GM19397 (cell line): ENCODE measurements at regions not wholly inside any gene's neighbourhood (a gene's known extent, or its start where the extent isn't known, plus 50 kb on each side); places are given as distances from the start of the nearest gene placed in this dataset.

ENCODE experiments used
- ATAC-seq: cut with Tn5 transposase; IDR thresholded peaks from one replicate; pipeline ENCODE4 v1.9.1; 2021; ENCODE audit warnings: mild to moderate bottlenecking, moderate library complexity; ENCODE audit not compliant: unreplicated experiment

- ATAC-seq: no peak
Measured at GRCh38 chr20:53702617-53703016, 109.0 kb upstream of the ZNF217 start.

DNA sequence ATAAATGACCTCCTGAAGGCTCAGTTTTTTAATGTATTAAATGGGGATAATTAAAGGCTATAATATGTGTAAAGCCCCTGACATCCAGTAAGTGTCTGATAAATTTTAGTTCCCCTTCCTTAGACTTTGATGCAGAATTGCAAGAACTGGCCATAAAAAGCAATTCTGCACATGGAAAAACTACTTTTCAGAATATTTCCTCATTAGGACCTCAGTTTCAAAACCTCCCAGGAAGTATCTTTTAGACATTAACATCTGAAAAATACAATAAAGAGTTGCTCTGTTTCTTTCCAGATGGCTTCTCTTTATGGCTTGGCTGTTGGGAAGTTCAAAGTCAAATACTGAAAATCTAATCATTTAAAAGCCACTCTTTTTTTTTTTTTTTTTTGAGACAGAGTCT, 106.3 kb upstream of the ZNF217 start:
- no peak for ATAC-seq

- ATAC-seq: no peak
Measured at GRCh38 chr20:53699085-53699674, 105.5 kb upstream of the ZNF217 start.

- ATAC-seq: no peak
Measured at GRCh38 chr20:53698371-53698978, 104.8 kb upstream of the ZNF217 start.

- ATAC-seq: no peak
Measured at GRCh38 chr20:53695797-53696527, 102.3 kb upstream of the ZNF217 start.

GRCh38 chr20:53693262-53693871, 99.7 kb upstream of the ZNF217 start:
- ATAC-seq: no peak

DNA sequence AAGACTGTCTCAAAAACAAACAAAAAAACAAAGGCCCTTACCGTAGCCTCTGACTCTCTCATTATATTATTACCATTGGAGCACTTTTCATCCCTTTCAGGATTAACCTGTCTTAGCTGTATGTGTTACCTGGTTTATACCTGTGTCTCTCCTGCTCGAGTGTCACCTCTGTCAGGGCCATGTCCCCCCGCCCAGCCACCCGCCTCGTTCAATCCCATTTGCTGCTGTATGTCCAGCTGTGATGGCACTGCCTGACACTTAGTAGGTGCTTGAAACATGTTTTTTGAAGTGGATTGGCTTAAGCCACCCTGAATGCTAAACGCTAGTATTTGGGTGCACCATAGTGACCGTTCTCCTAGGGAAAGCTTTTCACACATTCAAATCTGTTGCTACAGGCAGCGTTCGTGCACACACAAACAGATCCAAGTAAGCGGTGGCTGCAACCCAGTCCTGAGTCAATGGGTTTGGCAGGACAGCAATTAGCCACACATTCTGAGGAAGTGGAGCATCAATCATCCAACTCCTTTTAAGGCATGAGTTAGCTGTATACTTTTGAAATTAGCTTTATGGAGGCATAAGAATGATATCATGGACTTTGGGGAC, 98.9 kb upstream of the ZNF217 start:
- ATAC-seq: no peak

GRCh38 chr20:53691811-53692192, 98.2 kb upstream of the ZNF217 start:
- ATAC-seq: no peak

- no peak for ATAC-seq
Measured at GRCh38 chr20:53691060-53691810, 97.6 kb upstream of the ZNF217 start.

DNA sequence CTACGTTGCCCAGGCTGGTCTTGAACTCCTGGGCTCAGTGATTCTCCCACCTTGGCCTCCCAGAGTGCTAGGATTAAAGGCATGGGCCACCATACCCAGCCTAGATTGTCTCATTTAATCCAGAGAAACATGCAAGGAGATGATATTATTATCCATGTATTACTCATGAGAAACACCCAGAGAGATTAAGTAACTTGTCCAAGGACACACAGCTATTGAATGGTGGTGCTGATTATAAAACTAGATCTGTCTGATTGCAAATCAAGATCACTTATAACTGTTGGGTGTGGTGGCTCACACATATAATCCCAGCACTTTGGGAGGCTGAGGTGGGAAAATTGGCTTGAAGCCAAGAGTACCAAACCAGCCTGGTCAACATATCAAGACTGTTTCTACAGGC, 94.4 kb upstream of the ZNF217 start:
- no peak for ATAC-seq

- ATAC-seq: no peak
Measured at GRCh38 chr20:53685070-53685595, 91.5 kb upstream of the ZNF217 start.

- no peak for ATAC-seq
Measured at GRCh38 chr20:53683506-53683905, 89.9 kb upstream of the ZNF217 start.

- ATAC-seq: no peak
Measured at GRCh38 chr20:53681352-53682212, 87.9 kb upstream of the ZNF217 start.

DNA sequence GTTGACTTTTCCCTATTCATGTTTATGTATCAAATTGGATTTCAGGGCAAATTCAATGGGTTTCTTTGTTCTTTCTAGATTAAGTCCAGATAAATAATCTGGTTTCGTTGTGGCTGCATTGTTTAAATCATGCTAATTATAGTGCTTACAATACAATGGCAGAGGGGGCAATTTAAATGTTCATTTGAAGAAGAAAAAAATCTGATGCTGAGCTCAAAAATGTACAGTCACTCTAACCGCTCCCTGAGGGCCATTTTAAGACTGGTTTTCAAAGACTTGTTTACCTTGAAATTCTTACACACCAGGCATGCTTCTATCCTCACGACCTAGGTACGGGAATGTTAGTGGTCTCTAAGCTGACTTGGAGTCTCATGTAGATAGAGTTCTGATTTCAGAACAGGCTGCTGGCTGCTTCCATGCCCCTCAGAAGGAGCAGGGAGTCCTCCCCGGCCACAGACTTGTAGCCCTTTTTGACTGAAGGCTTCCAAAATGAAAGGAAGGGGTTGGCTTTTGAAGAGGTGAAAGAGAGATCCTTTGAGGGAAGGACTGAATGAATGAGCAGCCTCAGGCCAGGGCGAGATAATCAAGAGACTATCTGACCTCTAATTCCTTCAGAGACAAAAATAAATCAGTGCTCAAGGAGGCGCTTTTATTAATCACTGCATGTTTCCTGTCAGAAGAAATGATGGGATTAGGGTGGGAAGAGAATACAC, 86.1 kb upstream of the ZNF217 start:
- no peak for ATAC-seq

- no peak for ATAC-seq
Measured at GRCh38 chr20:53678990-53679596, 85.5 kb upstream of the ZNF217 start.

- no peak for ATAC-seq
Measured at GRCh38 chr20:53678315-53678989, 84.8 kb upstream of the ZNF217 start.

DNA sequence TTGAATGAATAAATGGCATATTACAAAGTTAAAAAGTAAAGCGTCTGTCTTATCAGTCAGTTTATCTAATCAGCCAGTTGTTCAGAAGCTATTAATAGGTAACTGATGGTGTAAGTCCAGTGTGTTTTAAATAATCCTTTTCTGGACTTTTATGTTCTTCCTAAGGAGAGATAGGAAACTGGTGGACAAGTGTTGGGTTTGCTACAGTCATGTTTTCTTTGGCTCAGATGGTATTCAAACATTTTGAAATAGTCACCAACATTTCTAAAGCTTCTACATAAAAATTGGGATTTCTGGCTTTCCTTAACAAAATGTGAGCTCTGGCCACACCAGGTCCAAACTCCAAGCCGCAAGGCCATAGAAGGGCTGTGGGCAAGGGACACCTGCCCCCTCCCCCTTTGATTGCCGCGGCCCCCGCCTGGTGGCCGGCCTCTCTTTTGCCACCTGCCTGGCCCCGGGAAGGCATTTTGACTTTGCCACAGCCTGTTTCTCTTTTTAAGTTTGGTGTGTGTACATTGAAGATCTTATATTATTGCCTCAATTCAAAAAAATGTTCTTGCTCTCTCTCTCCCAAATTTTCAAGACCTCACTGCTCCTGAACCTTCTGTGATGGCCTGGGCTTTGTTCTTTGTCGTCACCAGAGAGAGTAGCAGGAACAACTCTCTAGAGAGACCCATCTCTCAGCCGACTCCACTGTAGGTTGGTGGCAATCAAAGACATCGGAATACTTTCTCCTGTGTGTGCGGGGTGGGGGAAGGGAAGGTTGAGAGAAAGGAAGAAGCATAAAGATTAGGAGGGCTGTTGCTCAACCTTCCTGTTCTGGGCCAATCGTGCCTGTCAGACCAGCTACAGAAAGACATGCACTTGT, 84.0 kb upstream of the ZNF217 start:
- no peak for ATAC-seq
